Head of caudate nucleus (tissue), 42 donors: ENCODE measurements at regions not wholly inside any gene's neighbourhood (a gene's known extent, or its start where the extent isn't known, plus 50 kb on each side); places are given as distances from the start of the nearest gene placed in this dataset.

Source experiments
- DNase-seq, 42 donors: peaks; one replicate each; pipeline versions ENCODE4 v3.0.0 to v3.0.0-alpha.2; 2020 to 2021; ENCODE audit warnings: mixed read lengths in 7 of 42
- intact Hi-C: fragments of 100-400 bp; cut with DNase I; formaldehyde crosslinking; loops from one replicate; pipeline ENCODE4 v1.15.0; 2022

DNA sequence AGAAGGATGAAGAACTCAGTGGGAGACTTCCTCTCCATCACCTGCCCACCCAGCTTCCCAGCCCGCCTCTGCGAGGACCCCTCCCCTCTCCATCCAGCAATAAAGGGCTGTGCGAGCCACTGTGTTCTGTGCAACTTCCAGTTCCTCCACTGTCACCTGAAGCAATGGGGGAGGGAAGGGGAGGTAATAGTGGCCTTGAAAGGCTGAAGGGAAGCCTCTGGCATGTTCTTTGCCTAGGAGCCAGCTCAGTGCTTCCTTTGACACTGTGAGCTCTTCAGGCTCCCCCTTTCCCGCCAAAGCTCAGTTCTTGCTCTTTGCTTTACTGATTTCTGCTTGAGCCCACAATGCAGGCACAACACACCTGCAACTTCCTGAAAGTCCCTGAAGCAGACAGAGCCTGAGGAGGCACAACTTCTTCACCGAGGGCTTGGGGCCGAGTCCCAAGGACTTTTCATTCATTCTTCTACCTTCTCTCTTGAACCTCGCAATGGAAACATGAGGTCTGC, 73.2 kb upstream of the DOCK9 start:
- DNase-seq = no peak
- intact Hi-C loops = no loop called here

GRCh38 chr13:99051768-99052455, 74.0 kb upstream of the DOCK9 start:
- intact Hi-C loops = no loop called here
- no peak for DNase-seq

DNA sequence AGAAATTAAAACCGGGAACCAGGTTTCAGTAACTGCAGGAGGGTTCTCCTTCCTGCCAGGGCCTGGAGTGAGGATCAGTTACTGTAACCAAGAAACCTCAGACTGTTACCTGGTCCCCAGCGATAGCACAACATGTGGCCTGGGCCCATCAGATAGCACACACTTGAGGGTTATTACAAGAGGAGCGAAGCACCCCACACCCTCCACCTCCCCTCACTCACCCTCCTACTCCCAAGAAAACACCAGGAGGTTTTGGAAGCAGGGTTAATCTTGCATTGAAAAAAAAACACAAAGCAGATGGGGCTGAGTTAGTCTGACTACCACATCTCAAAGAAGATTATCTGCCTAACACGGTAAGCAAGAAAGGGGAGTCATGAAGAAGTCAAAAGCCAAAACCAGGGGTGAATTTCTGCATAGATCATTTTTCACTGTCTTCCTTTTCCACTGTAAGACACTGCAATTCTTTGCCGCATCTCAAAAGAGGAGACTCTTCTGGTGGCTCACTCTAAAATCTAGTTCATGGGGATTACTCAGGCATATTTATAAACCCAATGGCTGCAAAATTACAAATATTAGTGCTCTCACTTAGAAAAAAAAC, 75.9 kb upstream of the DOCK9 start:
- intact Hi-C loops = no loop called here
- no peak for DNase-seq

DNA sequence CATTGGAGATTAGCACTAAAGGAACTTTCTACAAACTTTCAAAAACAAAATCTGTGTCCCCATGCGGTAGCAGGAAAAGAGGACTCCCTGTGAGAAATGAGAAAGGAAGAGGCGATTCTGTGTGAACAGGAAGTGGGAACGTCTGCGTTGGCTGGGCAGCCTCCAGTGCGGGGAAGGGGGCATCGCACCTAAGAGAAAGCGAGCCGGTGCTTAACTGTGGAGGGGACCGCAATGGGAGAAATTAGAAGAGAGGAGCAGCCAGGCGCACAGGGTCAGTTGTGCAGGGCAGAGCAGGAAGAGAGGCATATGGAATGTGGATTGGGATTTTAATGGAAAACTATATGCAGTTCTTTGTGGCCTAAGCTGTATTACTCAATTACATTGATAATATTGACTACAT, 77.4 kb upstream of the DOCK9 start:
- DNase-seq = no peak
- intact Hi-C loops = no loop called here

- intact Hi-C loops = no loop called here
- no peak for DNase-seq
Observed at GRCh38 chr13:99055735-99056134, 77.9 kb upstream of the DOCK9 start.

GRCh38 chr13:99056381-99057014, 78.6 kb upstream of the DOCK9 start:
- intact Hi-C loops = no loop called here
- DNase-seq = no peak

DNA sequence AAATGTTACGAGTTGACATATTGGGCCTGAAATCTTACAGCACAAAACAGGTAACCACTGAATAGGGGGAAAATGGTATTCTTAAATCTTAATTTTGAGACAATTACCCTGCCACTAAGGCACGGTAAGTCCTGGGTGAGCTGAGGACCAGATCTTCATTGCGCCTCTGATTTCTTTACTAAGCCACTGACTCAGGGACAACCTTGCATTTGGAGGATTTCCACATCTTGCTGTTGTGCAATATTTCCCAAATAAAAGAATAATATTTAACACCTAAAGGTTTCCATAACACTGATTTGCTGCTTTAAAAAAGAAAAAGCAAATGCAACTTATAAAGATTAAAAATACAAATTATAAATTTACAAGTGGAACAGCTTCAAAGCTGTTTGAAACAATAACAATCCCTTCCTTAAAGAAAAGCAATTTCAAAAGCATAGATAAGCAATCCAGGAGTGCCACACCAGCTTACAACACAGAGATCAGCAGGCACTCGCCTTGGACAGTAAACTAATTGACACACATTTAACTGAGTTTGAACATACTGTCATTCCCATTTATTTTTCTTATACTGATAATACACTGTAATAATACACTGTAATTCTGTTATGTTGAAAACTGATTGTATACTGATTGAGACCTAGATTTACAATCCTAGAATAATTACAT, 79.6 kb upstream of the DOCK9 start:
- no peak for DNase-seq
- intact Hi-C loops = no loop called here

DNA sequence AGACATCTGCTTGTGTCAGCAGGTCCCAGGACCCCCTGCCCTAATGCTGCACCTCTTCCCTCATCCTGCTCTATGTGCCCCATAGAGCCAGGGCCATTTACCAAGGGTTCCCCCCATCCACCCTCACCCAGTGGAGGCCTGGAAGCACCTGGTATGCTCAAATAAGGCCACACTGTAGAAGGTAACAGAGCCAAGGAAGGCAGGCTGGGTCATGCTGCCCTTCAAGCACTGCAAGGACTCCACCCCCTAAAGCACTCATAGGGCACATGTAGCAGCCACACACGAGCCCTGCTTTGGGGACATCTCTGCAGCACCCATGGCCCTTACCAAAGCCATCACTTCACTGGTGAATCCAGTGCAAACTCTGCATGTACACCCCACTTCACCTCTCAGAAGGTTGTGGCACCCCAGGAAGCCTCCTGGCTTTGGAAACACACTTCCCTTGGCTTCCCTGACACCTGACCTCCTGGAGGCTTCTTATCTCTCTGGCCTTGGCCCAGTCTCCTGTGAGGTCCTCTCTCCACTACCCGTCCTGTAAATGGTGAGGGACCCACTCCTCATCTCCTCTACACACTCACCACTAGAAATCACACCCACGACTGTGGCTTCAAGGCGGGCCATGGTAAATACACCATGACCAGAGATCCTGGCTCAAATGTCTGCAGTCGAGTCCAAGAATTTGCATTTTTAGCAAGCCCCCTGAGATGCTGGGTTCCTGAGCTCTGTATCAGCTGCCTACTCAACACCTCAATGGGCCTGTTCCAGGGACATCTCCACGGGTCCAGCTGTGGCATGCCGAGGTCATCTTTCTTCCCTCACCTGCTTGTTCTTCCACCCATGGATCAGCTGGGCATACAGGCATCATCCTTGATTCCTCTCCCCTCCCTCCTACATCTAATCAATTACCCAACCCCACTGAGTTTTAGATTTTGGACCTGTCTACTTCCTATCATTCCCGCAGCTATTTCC, 80.9 kb upstream of the DOCK9 start:
- intact Hi-C loops = no loop called here
- no peak for DNase-seq

DNA sequence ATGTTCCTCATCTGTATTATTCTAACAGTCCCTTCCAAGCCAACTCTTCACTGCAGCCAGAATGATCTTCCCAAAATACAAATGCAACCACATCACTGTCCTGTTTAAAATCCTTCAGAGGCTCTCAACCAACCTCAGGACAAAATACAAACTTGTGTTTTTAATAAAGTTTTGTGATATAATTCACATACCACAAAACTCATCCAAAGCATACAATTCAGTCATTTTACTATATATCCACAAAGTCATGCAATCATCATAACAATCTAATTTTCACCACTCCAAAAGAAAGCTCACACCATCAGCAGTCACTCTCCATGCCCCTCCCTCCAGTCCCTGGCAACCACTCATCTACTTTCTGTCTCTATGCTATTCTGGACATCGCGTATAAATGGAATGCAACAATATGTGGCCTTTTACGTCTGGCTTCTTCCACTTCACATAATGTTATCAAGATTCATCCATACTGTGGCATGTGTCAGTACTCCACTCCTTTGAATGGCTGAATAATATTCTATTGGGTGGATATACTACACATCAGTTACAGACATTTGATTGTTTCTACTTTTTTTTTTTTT, 81.7 kb upstream of the DOCK9 start:
- intact Hi-C loops = no loop called here
- no peak for DNase-seq

- intact Hi-C loops = no loop called here
- no peak for DNase-seq
Observed at GRCh38 chr13:99061411-99061810, 83.5 kb upstream of the DOCK9 start.

- intact Hi-C loops = no loop called here
- peak in 10 of 42 donors; percentile 9 to 63 (median 18) for DNase-seq
Observed at GRCh38 chr13:99062593-99062992, 84.7 kb upstream of the DOCK9 start.

- intact Hi-C loops = no loop called here
- DNase-seq = no peak
Observed at GRCh38 chr13:99063178-99063577, 85.3 kb upstream of the DOCK9 start.

DNA sequence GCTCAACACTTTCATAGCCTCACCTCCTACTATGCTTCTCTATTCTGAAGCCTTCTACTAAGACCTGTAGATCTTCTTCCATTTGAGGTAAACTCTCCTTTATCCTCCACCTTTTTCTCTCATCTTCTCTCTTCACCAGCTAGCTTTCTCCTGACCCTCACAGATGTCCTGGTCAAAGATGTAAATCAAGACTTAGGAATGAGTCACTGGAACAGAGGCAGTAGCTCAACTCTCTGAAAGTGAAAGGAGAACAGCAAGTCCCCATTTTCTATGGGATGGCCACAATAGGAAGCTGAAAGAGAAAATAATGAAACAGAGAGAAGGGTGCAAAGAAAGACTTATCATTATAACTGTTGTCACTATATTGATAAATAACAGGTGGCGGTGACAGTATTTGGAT, 86.1 kb upstream of the DOCK9 start:
- intact Hi-C loops = no loop called here
- DNase-seq = no peak

DNA sequence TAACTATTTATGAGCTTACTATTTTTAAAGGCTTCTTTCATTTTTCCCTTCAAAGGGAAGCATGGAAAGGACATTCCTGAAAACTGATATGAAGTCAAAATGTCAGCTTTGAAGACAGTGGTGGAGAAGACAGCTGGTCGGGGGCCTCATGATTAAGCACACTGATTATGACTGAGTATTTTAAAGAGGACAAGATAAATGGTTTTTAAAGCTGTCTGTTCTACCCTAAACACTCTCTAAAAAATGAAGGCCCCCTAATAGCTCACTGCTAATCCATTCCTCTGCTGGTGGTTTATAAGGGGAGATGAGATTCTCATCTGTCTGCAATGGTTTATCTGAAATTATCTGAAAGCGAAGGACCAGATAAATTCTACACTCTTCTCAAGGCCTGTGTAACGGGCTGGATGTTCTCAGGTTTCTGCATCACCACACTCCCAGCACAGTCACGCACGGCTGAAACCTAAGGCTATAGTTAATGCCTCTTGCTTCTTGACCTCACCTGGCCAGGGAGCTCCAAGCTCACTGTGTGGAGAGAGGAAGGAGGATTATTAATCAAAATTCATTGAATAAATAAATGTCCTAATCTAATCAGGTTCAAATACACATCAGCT, 86.9 kb upstream of the DOCK9 start:
- no peak for DNase-seq
- intact Hi-C loops = no loop called here

GRCh38 chr13:99065235-99066015, 87.6 kb upstream of the DOCK9 start:
- no peak for DNase-seq
- intact Hi-C loops = no loop called here

- no peak for DNase-seq
- intact Hi-C loops = no loop called here
Observed at GRCh38 chr13:99066219-99066618, 88.4 kb upstream of the DOCK9 start.

DNA sequence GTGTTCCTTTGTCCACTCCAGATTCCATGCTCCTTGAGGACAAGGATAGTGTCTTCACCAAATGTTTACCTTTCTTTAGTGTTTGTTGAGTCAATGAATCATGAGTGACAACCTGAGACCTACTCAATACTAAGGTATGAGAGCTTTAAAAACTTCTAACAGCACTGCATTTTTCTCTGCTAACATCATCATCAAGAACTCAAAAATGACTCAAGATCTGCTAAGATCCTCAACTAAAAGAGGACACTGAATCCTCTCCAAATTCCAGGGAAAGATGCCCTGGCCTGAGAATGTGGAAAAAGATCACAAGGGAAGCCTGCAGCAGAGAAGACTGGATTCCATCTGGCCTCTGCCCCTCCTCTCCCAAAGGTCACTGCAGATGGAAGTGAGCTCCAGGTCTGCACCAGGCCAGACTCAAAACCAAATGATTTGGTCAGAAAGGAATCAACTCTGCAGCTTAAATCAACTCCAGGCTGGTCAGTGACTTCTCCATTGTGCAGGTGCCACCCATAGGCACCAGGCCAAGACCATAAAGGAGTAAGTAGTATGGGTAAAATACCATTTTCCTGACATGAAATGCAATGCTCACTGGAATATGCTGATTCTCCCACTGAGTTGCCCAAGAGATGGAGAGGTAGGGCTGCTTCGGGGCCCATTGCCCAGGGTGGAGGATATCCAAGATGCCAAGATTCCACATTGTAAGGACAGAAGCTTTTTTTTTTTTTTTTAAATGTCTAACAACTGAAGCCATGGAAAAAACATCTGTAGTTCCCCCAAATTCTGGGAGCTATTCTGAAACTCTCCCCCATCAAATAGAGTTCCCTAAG, 89.5 kb upstream of the DOCK9 start:
- DNase-seq = no peak
- intact Hi-C loops = no loop called here
